ENCODE measurements at regions not wholly inside any gene's neighbourhood (a gene's known extent, or its start where the extent isn't known, plus 50 kb on each side); places are given as distances from the start of the nearest gene placed in this dataset.

GRCh38 chr5:165282491-165282890 is 1777.1 kb downstream of the MAT2B start:
- Histone ChIP-seq H3K4me3 (ENCODE audit: low read depth, low read length, poor library complexity, severe bottlenecking) (no peak overlapping the region), H3K27ac (ENCODE audit: low read depth, low read length, poor library complexity, severe bottlenecking) (no peak overlapping the region), H3K9me2 (ENCODE audit: insufficient read depth, low read length) (no peaks in the 10 kb centered on the region), H4K20me1 (ENCODE audit: insufficient read depth, low read length) (no peaks in the 10 kb centered on the region), H3K9me3 (ENCODE audit: low read length) (no peaks in the 10 kb centered on the region), H3K79me2 (ENCODE audit: insufficient read depth, low read depth, low read length) (no peaks in the 10 kb centered on the region), H2AFZ (ENCODE audit: low read length) (no peak overlapping the region), H3K4me2 (ENCODE audit: low read length) (no peak overlapping the region), H3K36me3 (ENCODE audit: insufficient read depth, low read length) (no peaks in the 10 kb centered on the region), H3K4me1 (ENCODE audit: insufficient read depth, low read length, poor library complexity, severe bottlenecking) (no peaks in the 10 kb centered on the region)
- ChIA-PET POLR2A (no interaction called here), CTCF (ENCODE audit: unreplicated experiment) (no interaction called here)
- TF ChIP-seq, protein P1, sequence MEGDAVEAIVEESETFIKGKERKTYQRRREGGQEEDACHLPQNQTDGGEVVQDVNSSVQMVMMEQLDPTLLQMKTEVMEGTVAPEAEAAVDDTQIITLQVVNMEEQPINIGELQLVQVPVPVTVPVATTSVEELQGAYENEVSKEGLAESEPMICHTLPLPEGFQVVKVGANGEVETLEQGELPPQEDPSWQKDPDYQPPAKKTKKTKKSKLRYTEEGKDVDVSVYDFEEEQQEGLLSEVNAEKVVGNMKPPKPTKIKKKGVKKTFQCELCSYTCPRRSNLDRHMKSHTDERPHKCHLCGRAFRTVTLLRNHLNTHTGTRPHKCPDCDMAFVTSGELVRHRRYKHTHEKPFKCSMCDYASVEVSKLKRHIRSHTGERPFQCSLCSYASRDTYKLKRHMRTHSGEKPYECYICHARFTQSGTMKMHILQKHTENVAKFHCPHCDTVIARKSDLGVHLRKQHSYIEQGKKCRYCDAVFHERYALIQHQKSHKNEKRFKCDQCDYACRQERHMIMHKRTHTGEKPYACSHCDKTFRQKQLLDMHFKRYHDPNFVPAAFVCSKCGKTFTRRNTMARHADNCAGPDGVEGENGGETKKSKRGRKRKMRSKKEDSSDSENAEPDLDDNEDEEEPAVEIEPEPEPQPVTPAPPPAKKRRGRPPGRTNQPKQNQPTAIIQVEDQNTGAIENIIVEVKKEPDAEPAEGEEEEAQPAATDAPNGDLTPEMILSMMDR (conservative IDR thresholded peaks at IDR 0.05; ENCODE audit: low read length) = no peak
- no peak for TF ChIP-seq EZH2phosphoT487 (IDR thresholded peaks at IDR 0.05; ENCODE audit: borderline replicate concordance, low read depth, low read length)
- BruUV-seq (replicated peaks) = no TSS peak
- intact Hi-C loops (cut with micrococcal nuclease; ENCODE audit: unreplicated experiment) = no loop called here
- no peak for DNase-seq (ENCODE audit: low spot score)

- TF ChIP-seq EZH2phosphoT487 (IDR thresholded peaks at IDR 0.05; ENCODE audit: borderline replicate concordance, low read depth, low read length) = no peak
- TF ChIP-seq, protein P1 (conservative IDR thresholded peaks at IDR 0.05; ENCODE audit: low read length) = no peak
- H3K9me2 ChIP-seq (ENCODE audit: insufficient read depth, low read length) = no peaks in the 10 kb centered on the region
- no peaks in the 10 kb centered on the region for H3K36me3 ChIP-seq (ENCODE audit: insufficient read depth, low read length)
- H3K4me3 ChIP-seq (ENCODE audit: low read depth, low read length, poor library complexity, severe bottlenecking) = no peak overlapping the region
- CTCF ChIA-PET (ENCODE audit: unreplicated experiment) = no interaction called here
- no peaks in the 10 kb centered on the region for H3K9me3 ChIP-seq (ENCODE audit: low read length)
- intact Hi-C loops (cut with micrococcal nuclease; ENCODE audit: unreplicated experiment) = no loop called here
- H3K79me2 ChIP-seq (ENCODE audit: insufficient read depth, low read depth, low read length) = no peaks in the 10 kb centered on the region
- no peaks in the 10 kb centered on the region for H4K20me1 ChIP-seq (ENCODE audit: insufficient read depth, low read length)
- H3K4me1 ChIP-seq (ENCODE audit: insufficient read depth, low read length, poor library complexity, severe bottlenecking) = no peaks in the 10 kb centered on the region
- no TSS peak for BruUV-seq (replicated peaks)
- no peak overlapping the region for H3K4me2 ChIP-seq (ENCODE audit: low read length)
- POLR2A ChIA-PET = no interaction called here
- H2AFZ ChIP-seq (ENCODE audit: low read length) = no peak overlapping the region
- DNase-seq (ENCODE audit: low spot score) = no peak
- H3K27ac ChIP-seq (ENCODE audit: low read depth, low read length, poor library complexity, severe bottlenecking) = no peak overlapping the region
Measured at GRCh38 chr5:165286692-165287091, 1781.3 kb downstream of the MAT2B start.

- Histone ChIP-seq H3K9me2 (ENCODE audit: insufficient read depth, low read length) (no peaks in the 10 kb centered on the region), H2AFZ (ENCODE audit: low read length) (no peak overlapping the region), H3K4me3 (ENCODE audit: low read depth, low read length, poor library complexity, severe bottlenecking) (no peak overlapping the region), H3K4me2 (ENCODE audit: low read length) (no peak overlapping the region), H3K27ac (ENCODE audit: low read depth, low read length, poor library complexity, severe bottlenecking) (no peak overlapping the region), H4K20me1 (ENCODE audit: insufficient read depth, low read length) (no peaks in the 10 kb centered on the region), H3K4me1 (ENCODE audit: insufficient read depth, low read length, poor library complexity, severe bottlenecking) (no peaks in the 10 kb centered on the region), H3K9me3 (ENCODE audit: low read length) (no peaks in the 10 kb centered on the region), H3K79me2 (ENCODE audit: insufficient read depth, low read depth, low read length) (no peaks in the 10 kb centered on the region), H3K36me3 (ENCODE audit: insufficient read depth, low read length) (no peaks in the 10 kb centered on the region)
- DNase-seq (ENCODE audit: low spot score) = no peak
- no TSS peak for BruUV-seq (replicated peaks)
- intact Hi-C loops (cut with micrococcal nuclease; ENCODE audit: unreplicated experiment) = no loop called here
- ChIA-PET POLR2A (interaction anchor here (0.6 to 1.4 kb wide), 3 partner anchors 13 to 461 kb away, joined by 3 read pairs; no protein-coding TSS in a partner anchor), CTCF (ENCODE audit: unreplicated experiment) (no interaction called here)
- TF ChIP-seq, protein P1 (conservative IDR thresholded peaks at IDR 0.05; ENCODE audit: low read length) = no peak
- TF ChIP-seq EZH2phosphoT487 (IDR thresholded peaks at IDR 0.05; ENCODE audit: borderline replicate concordance, low read depth, low read length) = no peak
Measured at GRCh38 chr5:165290535-165290934, 1785.1 kb downstream of the MAT2B start.
